ENCODE measurements at regions not wholly inside any gene's neighbourhood (a gene's known extent, or its start where the extent isn't known, plus 50 kb on each side); places are given as distances from the start of the nearest gene placed in this dataset.
"Not testable (repeated sequence)": the region's sequence is repeated elsewhere in the genome, so short reads cannot be mapped to it uniquely, and the experiment has no call there.

DNA sequence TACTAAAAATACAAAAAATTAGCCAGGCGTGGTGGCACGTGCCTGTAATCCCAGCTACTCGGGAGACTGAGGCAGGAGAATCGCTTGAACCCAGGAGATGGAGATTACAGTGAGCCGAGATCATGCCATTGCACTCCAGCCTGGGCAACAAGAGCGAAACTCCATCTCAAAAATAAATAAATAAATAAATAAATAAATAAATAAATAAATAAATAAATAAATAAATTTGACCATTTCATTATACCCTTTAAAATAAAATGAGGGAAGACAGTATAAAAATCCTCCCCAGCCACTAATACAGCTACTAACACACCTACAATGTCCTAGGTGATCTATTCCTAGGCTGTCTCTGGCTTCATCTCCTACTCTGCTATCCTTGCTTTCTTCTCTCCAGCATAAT lies 562.8 kb downstream of the ZBBX start:
- H3K9me3 ChIP-seq (ENCODE audit: low read length); H3K9ac ChIP-seq (ENCODE audit: insufficient read depth, low read depth, low read length); ATAC-seq; in situ Hi-C loops (cut with HindIII; ENCODE audit: extremely low pct_ligation_motif_present, low pct_unique_long_range_greater_than_20kb); CTCF ChIA-PET (ENCODE audit: low intra/inter-chr PET ratio, low total read pairs); BruUV-seq (replicated peaks); H3K79me2 ChIP-seq (ENCODE audit: insufficient read depth, low read length); H3K4me2 ChIP-seq (ENCODE audit: low read depth, low read length); intact Hi-C loops (cut with micrococcal nuclease; ENCODE audit: unreplicated experiment); FAIRE-seq; POLR2A ChIA-PET; H2AFZ ChIP-seq (ENCODE audit: low read length); H3K4me1 ChIP-seq (ENCODE audit: insufficient read depth, low read length); H3K27me3 ChIP-seq (ENCODE audit: control insufficient read depth in 1 of 2, insufficient read depth in 2 of 2, low read length in 2 of 2); H3K27ac ChIP-seq (ENCODE audit: extremely low read length, insufficient read depth, low read length); DNase-seq (ENCODE audit: low spot score); H3K4me3 ChIP-seq (replicated peaks in 1 of 3; ENCODE audit: insufficient read depth in 1 of 3, low read depth in 2 of 3, low read length in 3 of 3); H4K20me1 ChIP-seq (ENCODE audit: insufficient read depth, low read length); H3K36me3 ChIP-seq (replicated peaks in 1 of 2; ENCODE audit: control insufficient read depth in 1 of 2, insufficient read depth in 2 of 2, low read length in 2 of 2): not testable (repeated sequence)
- WGBS (ENCODE audit: low lambda C conversion rate), result 37% methylated on average over 6 of the region's 6 CpGs

DNA sequence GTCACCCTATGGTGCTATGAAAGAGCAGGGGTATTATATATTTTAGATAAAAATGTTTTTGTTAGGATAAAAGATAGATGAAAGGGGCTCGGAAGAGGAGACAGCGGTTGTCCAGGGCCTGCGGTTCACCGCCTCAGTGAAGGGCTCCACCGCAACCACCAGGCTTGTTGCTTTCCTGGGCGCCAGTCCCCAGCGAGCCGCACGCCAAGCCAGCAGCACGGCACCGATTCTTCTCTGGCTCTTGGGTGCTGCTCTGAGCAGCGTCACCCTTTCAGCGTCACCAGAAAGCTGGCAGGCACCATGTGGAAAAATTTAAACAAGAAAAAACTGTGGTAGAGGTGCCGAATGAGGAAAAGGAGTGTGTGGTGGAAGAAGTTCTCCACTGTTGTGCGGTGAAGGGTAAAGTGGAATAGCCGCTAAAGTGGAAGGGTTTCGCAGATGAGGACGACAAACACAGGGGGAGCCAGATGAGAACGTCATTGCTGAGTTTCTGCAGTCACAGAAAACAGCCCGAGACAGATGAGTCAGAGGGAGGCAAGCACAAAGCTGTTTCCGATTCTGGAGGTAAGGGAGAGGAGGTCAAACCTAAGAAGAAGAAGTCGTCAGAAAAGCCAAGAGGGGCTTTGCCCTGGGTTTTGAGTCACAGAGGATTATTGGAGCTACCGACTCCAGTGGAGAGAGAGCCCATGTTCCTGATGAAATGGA lies 569.2 kb downstream of the ZBBX start:
- CTCF ChIA-PET (ENCODE audit: low intra/inter-chr PET ratio, low total read pairs), result no interaction called here
- in situ Hi-C loops (cut with HindIII; ENCODE audit: extremely low pct_ligation_motif_present, low pct_unique_long_range_greater_than_20kb), result no loop called here
- Histone ChIP-seq H2AFZ (ENCODE audit: low read length) (no peak overlapping the region), H3K4me3 (replicated peaks in 1 of 3; ENCODE audit: insufficient read depth in 1 of 3, low read depth in 2 of 3, low read length in 3 of 3) (no peak overlapping the region), H3K4me2 (ENCODE audit: low read depth, low read length) (no peak overlapping the region), H4K20me1 (ENCODE audit: insufficient read depth, low read length) (no peaks in the 10 kb centered on the region), H3K4me1 (ENCODE audit: insufficient read depth, low read length) (no peaks in the 10 kb centered on the region), H3K9ac (ENCODE audit: insufficient read depth, low read depth, low read length) (no peak overlapping the region), H3K27me3 (ENCODE audit: control insufficient read depth in 1 of 2, insufficient read depth in 2 of 2, low read length in 2 of 2) (no peaks in the 10 kb centered on the region), H3K27ac (ENCODE audit: extremely low read length, insufficient read depth, low read length) (no peak overlapping the region), H3K36me3 (replicated peaks in 1 of 2; ENCODE audit: control insufficient read depth in 1 of 2, insufficient read depth in 2 of 2, low read length in 2 of 2) (no peaks in the 10 kb centered on the region), H3K9me3 (ENCODE audit: low read length) (no peaks in the 10 kb centered on the region), H3K79me2 (ENCODE audit: insufficient read depth, low read length) (no peaks in the 10 kb centered on the region)
- POLR2A ChIA-PET, result no interaction called here
- TF ChIP-seq JDP2 (CRISPR knock-in tag; IDR thresholded peaks at IDR 0.05; ENCODE audit: borderline replicate concordance), result no peak
- TF ChIP-seq NFIC (IDR thresholded peaks at IDR 0.05; ENCODE audit: low read length), result no peak
- no peak for TF ChIP-seq TSC22D2 (CRISPR knock-in tag; IDR thresholded peaks at IDR 0.05; ENCODE audit: borderline replicate concordance)
- TF ChIP-seq ZNF75D (CRISPR knock-in tag; IDR thresholded peaks at IDR 0.05; ENCODE audit: borderline replicate concordance), result no peak
- no peak for TF ChIP-seq SALL1 (CRISPR knock-in tag; IDR thresholded peaks at IDR 0.05)
- no peak for TF ChIP-seq ZMAT5 (CRISPR knock-in tag; IDR thresholded peaks at IDR 0.05; ENCODE audit: borderline replicate concordance, low read depth)
- no peak for TF ChIP-seq PBX3 (CRISPR knock-in tag; IDR thresholded peaks at IDR 0.05; ENCODE audit: borderline replicate concordance)
- TF ChIP-seq ATRX (CRISPR knock-in tag; IDR thresholded peaks at IDR 0.05; ENCODE audit: borderline replicate concordance), result no peak
- TF ChIP-seq NKX3-1 (CRISPR knock-in tag; IDR thresholded peaks at IDR 0.05), result no peak
- no peak for TF ChIP-seq GFI1 (CRISPR knock-in tag; IDR thresholded peaks at IDR 0.05; ENCODE audit: borderline replicate concordance)
- WGBS (ENCODE audit: low lambda C conversion rate), result 58% methylated on average over 23 of the region's 23 CpGs
- intact Hi-C loops (cut with micrococcal nuclease; ENCODE audit: unreplicated experiment), result no loop called here
- no peak for FAIRE-seq
- no peak for ATAC-seq
- no TSS peak for BruUV-seq (replicated peaks)
- no peak for DNase-seq (ENCODE audit: low spot score)

Data from HepG2 (cell line).